OCI-LY1 (cell line): ENCODE measurements at regions not wholly inside any gene's neighbourhood (a gene's known extent, or its start where the extent isn't known, plus 50 kb on each side); places are given as distances from the start of the nearest gene placed in this dataset.
"Not testable (repeated sequence)": the region's sequence is repeated elsewhere in the genome, so short reads cannot be mapped to it uniquely, and the experiment has no call there.

Source experiments
- H2AFZ ChIP-seq: fragments of 200-600 bp; sonication (generic), shearing (Covaris generic); 2 replicates; pipeline ENCODE4 v1.6.0; 2014; ENCODE audit warnings: antibody characterized with exemption, mild to moderate bottlenecking, low read length
- H3F3A ChIP-seq: fragments of 200-600 bp; sonication (generic), shearing (Covaris generic); 2 replicates; pipeline ENCODE4 v1.6.0; 2014; ENCODE audit warnings: mild to moderate bottlenecking, antibody characterized with exemption, low read length, moderate library complexity; ENCODE audit not compliant: insufficient read depth
- H3K27ac ChIP-seq: fragments of 200-600 bp; sonication (generic); 2 replicates; pipeline ENCODE4 v1.5.1; 2014; ENCODE audit warnings: low read length, mixed run types, mild to moderate bottlenecking, low read depth; ENCODE audit not compliant: poor library complexity, severe bottlenecking
- H3K27me3 ChIP-seq: fragments of 200-600 bp; sonication (generic); 2 replicates; pipeline ENCODE4 v1.6.0; 2014; ENCODE audit warnings: antibody characterized with exemption, mild to moderate bottlenecking, low read length, moderate library complexity; ENCODE audit not compliant: insufficient read depth
- H3K36me3 ChIP-seq: fragments of 200-600 bp; sonication (generic); 2 replicates; pipeline ENCODE4 v1.6.1; 2014; ENCODE audit warnings: mild to moderate bottlenecking, antibody characterized with exemption, low read length, moderate library complexity, mixed read lengths; ENCODE audit not compliant: insufficient read depth
- H3K4me1 ChIP-seq: fragments of 200-600 bp; sonication (generic); 2 replicates; pipeline ENCODE4 v1.5.1; 2014; ENCODE audit warnings: mild to moderate bottlenecking, low read length, moderate library complexity; ENCODE audit not compliant: insufficient read depth, severe bottlenecking
- H3K4me2 ChIP-seq: fragments of 200-600 bp; sonication (generic), shearing (Covaris generic); 2 replicates; pipeline ENCODE4 v1.6.1; 2014; ENCODE audit warnings: low read length
- H3K4me3 ChIP-seq: fragments of 200-600 bp; sonication (generic); 2 replicates; pipeline ENCODE4 v1.5.1; 2014; ENCODE audit warnings: low read length, low read depth, mild to moderate bottlenecking, mixed read lengths; ENCODE audit not compliant: poor library complexity, severe bottlenecking
- H3K79me2 ChIP-seq: fragments of 200-600 bp; shearing (Covaris generic); 2 replicates; pipeline ENCODE4 v1.6.1; 2016; ENCODE audit warnings: mixed run types, low read length, mixed read lengths; ENCODE audit not compliant: insufficient read depth
- H3K9ac ChIP-seq: fragments of 200-600 bp; sonication (generic), shearing (Covaris generic); 2 replicates; pipeline ENCODE4 v1.6.1; 2014; ENCODE audit warnings: mild to moderate bottlenecking, low read length, mixed read lengths
- H3K9me2 ChIP-seq: fragments of 200-600 bp; sonication (generic), shearing (Covaris generic); 2 replicates; pipeline ENCODE4 v1.6.1; 2014; ENCODE audit warnings: low read depth, mild to moderate bottlenecking, low read length, mixed read lengths
- H3K9me3 ChIP-seq: fragments of 200-600 bp; shearing (Covaris generic); 2 replicates; pipeline ENCODE4 v1.6.1; 2014; ENCODE audit warnings: low read length, mixed read lengths
- H4K20me1 ChIP-seq: fragments of 200-600 bp; sonication (generic), shearing (Covaris generic); 2 replicates; pipeline ENCODE4 v1.6.0; 2016; ENCODE audit warnings: mild to moderate bottlenecking, low read length; ENCODE audit not compliant: insufficient read depth
- CTCF ChIP-seq: fragments of 200-600 bp; sonication (generic), shearing (Covaris generic); IDR thresholded peaks from 2 replicates; pipeline ENCODE4 v1.5.1; 2017; ENCODE audit warnings: mild to moderate bottlenecking, antibody characterized with exemption, low read length, moderate library complexity, mixed read lengths
- EZH2 ChIP-seq: fragments of 200-600 bp; sonication (generic), shearing (Covaris generic); IDR thresholded peaks from 2 replicates; pipeline ENCODE4 v1.8.0; 2017; ENCODE audit warnings: borderline replicate concordance, mixed run types, mild to moderate bottlenecking, antibody characterized with exemption, low read length, moderate library complexity, mixed read lengths

GRCh38 chr6:67475700-67476099, 1159.4 kb upstream of the ADGRB3 start:
- H3K9me2 ChIP-seq, result no peaks in the 10 kb centered on the region
- TF ChIP-seq CTCF (no peak), EZH2 (no peak)
- H3K27ac ChIP-seq, result no peak overlapping the region
- no peak overlapping the region for H2AFZ ChIP-seq
- no peaks in the 10 kb centered on the region for H3K27me3 ChIP-seq
- H3K9me3 ChIP-seq, result no peaks in the 10 kb centered on the region
- H3K4me2 ChIP-seq, result no peak overlapping the region
- no peak overlapping the region for H3K9ac ChIP-seq
- no peaks in the 10 kb centered on the region for H3K36me3 ChIP-seq
- no peak overlapping the region for H3K4me3 ChIP-seq
- H3K4me1 ChIP-seq, result no peaks in the 10 kb centered on the region
- H3K79me2 ChIP-seq, result no peaks in the 10 kb centered on the region
- H3F3A ChIP-seq, result no peaks in the 10 kb centered on the region
- no peaks in the 10 kb centered on the region for H4K20me1 ChIP-seq

GRCh38 chr6:67467341-67467740, 1167.7 kb upstream of the ADGRB3 start:
- Histone ChIP-seq H3K27me3 (no peaks in the 10 kb centered on the region), H3K27ac (no peak overlapping the region), H3K4me3 (no peak overlapping the region), H3K4me2 (no peak overlapping the region), H3K9me3 (no peaks in the 10 kb centered on the region), H3K4me1 (no peaks in the 10 kb centered on the region), H3F3A (no peaks in the 10 kb centered on the region), H3K79me2 (no peaks in the 10 kb centered on the region), H2AFZ (no peak overlapping the region), H3K9me2 (no peaks in the 10 kb centered on the region), H3K9ac (no peak overlapping the region), H4K20me1 (no peaks in the 10 kb centered on the region), H3K36me3 (no peaks in the 10 kb centered on the region; the same call in 1 of the 2 replicates)
- no peak for TF ChIP-seq EZH2
- TF ChIP-seq CTCF, result no peak

DNA sequence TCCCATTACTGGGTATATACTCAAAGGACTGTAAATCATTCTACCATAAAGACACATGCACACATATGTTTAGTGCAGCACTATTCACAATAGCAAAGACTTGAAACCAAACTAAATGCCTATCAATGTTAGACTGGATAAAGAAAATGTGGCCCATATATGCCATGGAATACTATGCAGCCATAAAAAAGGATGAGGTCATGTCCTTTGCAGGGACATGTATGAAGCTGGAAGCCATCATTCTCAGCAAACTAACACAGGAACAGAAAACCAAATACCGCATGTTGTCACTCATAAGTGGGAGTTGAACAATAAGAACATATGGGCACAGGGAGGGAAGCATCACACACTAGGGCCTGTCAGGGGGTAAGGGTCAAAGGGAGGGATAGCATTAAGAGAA, 1172.4 kb upstream of the ADGRB3 start:
- not testable (repeated sequence) for H3K9me3 ChIP-seq, H3K27ac ChIP-seq, H3K27me3 ChIP-seq, H4K20me1 ChIP-seq, H3K36me3 ChIP-seq, H3K9ac ChIP-seq, H3K9me2 ChIP-seq, H3K4me2 ChIP-seq, H2AFZ ChIP-seq, H3K4me1 ChIP-seq, H3F3A ChIP-seq, H3K79me2 ChIP-seq, H3K4me3 ChIP-seq

DNA sequence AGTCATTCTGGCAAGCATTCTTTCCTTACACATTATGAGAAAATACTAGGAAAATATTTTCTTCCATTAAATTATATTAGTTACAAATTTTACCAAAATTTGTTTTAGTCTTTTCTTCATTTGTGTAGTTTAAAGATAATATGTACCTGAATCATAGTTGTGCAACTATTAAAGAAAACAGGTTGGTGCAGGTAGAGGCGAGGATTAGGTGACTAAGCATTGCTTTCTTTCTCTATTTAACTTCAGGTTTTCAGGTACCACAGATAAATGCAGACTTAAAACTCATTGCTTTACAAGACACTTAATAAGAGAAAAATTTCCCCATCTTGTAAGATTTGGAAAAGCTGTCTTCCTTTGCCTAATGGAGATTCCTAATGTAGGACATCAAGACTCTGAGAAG, 1175.5 kb upstream of the ADGRB3 start:
- no peak overlapping the region for H3K9ac ChIP-seq
- no peak overlapping the region for H3K27ac ChIP-seq
- no peaks in the 10 kb centered on the region for H3F3A ChIP-seq
- no peak for TF ChIP-seq CTCF
- TF ChIP-seq EZH2, result no peak
- H3K79me2 ChIP-seq, result no peaks in the 10 kb centered on the region
- H3K36me3 ChIP-seq, result no peaks in the 10 kb centered on the region
- H3K9me3 ChIP-seq, result peaks cover 13% of the 10 kb centered on the region
- H3K4me3 ChIP-seq, result no peak overlapping the region
- H3K4me2 ChIP-seq, result no peak overlapping the region
- H3K27me3 ChIP-seq, result no peaks in the 10 kb centered on the region
- no peaks in the 10 kb centered on the region for H4K20me1 ChIP-seq
- H3K9me2 ChIP-seq, result no peaks in the 10 kb centered on the region
- H3K4me1 ChIP-seq, result no peaks in the 10 kb centered on the region
- no peak overlapping the region for H2AFZ ChIP-seq
